Stimulated activated CD8-positive, alpha-beta memory T cell treated with anti-CD3 and anti-CD28 coated beads, Interleukin-12 subunit alpha, Interleukin-12 subunit beta, amount 100 ng/mL, for 1 hour (primary cell): ENCODE measurements at regions not wholly inside any gene's neighbourhood (a gene's known extent, or its start where the extent isn't known, plus 50 kb on each side); places are given as distances from the start of the nearest gene placed in this dataset.
"Not testable (repeated sequence)": the region's sequence is repeated elsewhere in the genome, so short reads cannot be mapped to it uniquely, and the experiment has no call there.

Source experiments
- DNase-seq: peaks from one replicate; pipeline ENCODE4 v3.0.0-alpha.2; 2020; ENCODE audit warnings: low read depth

- no peak for DNase-seq
Observed at GRCh38 chr9:117649126-117649525, 55.1 kb upstream of the TLR4 start.

GRCh38 chr9:117644932-117645636, 59.1 kb upstream of the TLR4 start:
- DNase-seq: no peak

- DNase-seq: peak; percentile 19
Observed at GRCh38 chr9:117644133-117644931, 59.9 kb upstream of the TLR4 start.

DNA sequence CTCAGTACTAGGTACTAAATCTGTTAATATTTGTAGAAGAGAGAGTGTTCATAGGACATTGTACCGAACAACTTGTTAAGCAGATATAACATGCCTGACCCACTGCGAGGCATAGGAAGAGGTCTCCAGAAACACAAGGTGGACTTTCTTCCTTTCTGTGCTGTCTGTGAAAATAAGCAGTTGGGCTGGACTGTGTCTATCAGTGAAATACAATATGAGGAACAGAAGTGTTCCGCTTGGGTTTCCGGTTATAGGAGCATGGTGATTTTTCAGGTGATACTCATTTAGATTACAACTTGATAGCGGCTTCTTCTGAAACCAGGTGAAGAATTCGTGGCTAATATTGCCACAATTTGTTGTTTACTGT, 60.9 kb upstream of the TLR4 start:
- no peak for DNase-seq

DNA sequence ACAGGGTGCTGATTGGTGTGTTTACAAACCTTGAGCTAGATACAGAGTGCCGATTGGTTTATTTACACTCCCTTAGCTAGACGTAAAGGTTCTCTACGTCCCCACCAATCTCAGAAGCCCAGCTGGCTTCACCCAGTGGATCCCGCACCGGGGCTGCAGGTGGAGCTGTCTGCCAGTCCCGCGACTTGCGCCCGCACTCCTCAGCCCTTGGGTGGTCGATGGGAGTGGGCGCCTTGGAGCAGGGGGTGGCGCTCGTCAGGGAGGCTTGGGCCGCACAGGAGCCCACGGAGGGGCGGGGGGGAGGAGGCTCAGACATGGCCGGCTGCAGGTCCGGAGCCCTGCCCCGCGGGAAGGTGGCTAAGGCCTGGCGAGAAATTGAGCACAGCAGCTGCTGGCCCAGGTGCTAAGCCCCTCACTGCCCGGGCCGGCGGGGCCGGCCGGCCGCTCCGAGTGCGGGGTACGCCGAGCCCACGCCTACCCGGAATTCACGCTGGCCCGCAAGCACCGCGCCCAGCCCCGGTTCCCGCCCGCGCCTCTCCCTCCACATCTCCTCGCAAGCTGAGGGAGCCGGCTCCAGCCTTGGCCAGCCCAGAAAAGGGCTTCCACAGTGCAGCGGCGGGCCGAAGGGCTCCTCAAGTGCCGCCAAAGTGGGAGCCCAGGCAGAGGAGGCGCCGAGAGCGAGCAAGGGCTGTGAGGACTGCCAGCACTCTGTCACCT, 61.5 kb upstream of the TLR4 start:
- DNase-seq: not testable (repeated sequence)

DNA sequence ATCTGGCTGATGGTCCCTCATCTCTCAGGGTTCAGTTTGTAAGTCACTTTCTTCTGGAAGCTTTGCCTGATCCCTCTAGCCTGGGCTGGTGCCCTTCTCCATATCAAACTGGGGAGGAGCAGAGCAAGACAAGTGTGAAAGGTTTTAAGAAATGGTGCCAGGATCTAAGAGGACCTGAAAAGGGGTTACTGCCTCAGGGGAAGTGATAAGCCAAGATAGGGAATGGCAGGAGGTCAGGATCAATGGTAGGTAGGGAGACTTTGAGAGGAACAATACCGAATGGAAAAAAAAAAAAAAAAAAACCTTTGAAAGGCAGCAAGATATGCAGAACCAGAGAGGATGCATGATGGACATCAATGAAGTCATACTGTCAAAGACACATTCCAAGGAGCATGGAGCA, 67.5 kb upstream of the TLR4 start:
- DNase-seq: no peak

DNA sequence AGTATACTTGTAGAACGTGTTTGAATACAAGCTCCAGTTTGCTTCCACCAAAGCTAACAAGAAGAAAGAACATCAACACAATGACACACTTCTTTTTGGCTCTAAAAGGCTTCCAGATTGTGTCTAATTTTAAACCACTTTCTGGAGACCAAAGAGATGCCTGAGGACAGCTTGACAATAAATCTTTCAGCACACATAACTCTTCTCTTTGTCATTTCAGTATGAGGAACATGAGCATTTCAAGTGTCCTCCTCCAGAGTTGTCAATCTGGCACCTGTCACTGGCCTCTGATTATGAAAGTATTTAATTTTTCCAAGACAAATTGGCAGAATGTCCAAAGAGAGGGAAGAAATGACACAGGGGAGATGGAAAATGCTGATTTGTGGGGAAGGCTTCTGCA, 79.0 kb upstream of the TLR4 start:
- DNase-seq: no peak

- DNase-seq: no peak
Observed at GRCh38 chr9:117624106-117624505, 80.1 kb upstream of the TLR4 start.

- DNase-seq: no peak
Observed at GRCh38 chr9:117622347-117622746, 81.9 kb upstream of the TLR4 start.

- no peak for DNase-seq
Observed at GRCh38 chr9:117616431-117616831, 87.8 kb upstream of the TLR4 start.

GRCh38 chr9:117612317-117612716, 91.9 kb upstream of the TLR4 start:
- DNase-seq: no peak

- DNase-seq: no peak
Observed at GRCh38 chr9:117597977-117598376, 106.2 kb upstream of the TLR4 start.

GRCh38 chr9:117596678-117597077, 107.5 kb upstream of the TLR4 start:
- no peak for DNase-seq

DNA sequence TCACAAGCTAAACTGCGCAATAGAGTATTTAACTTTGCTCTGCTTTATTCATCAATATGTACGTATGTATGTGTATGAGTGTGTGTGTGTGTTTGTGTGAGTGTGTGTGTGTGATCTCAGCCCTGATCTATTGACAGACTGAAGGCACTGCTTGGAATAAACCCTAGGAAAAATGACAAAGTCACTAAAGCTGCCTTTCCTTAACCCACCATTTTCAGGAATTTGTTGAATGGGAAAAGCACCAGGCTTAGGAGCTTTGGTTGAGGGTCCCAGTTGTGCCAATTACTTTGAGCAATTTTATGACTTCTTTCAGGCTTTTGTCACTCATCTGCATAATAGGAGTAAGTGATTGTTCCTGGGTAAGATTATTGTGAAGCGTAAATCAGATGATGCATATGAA, 108.6 kb upstream of the TLR4 start:
- DNase-seq: no peak

DNA sequence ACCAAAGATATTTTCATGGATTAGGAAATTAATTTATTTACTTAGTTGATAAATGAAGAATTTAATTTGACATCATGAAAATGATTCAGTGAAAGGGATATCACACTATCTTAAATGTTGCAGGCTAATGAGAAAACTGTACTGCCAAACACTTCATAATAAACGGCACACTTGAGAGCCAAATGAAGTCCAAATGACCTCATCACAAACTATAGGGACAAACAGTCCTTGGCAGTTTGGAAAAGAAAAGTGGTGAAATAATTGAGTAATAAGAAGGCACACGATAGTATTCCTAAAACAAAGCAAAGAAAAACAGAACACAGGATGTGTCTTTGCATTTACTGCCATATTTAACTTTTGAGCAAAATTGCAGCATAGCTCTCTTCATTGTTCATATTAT, 116.9 kb upstream of the TLR4 start:
- no peak for DNase-seq

DNA sequence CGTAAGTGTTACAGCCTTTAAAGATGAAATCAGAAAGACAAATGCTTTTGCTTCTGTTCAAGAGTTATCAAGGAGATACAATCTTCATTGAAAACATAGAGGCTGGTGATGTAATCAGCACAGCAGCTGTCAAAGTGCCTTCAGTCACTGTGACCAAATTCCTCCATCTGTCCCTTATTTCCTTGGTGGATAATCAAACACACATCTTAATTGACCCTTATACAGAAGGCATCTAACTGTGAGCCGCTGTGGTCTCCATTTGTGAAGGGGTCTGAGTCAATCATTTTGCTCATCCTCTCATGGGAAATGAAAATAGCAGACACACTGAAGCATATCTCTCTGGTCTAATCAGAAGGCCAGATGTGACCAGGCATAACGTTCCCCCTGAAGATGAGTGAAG, 130.1 kb upstream of the TLR4 start:
- DNase-seq: no peak

GRCh38 chr9:117564839-117565238, 139.4 kb upstream of the TLR4 start:
- no peak for DNase-seq

DNA sequence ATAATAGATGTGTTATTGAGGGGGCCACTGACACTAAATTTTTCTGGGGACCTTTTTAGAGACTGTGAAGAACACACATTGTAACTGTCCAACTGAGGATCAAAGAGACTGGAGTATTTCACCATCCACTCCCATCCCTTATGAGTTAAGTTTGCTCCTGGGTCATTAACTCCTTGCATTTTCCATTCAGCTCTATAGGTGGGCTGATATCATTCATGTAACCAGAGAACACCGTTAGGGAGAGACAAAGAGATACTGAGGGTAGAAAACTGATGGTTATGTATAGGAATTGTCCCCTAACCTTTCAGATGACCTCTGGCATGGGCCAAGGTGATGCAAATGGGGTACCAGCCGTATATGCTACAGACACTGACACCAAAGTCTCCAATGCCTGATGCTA, 142.4 kb upstream of the TLR4 start:
- no peak for DNase-seq

GRCh38 chr9:117555964-117556629, 141.2 kb upstream of the ASTN2 start:
- DNase-seq: no peak

- DNase-seq: no peak
Observed at GRCh38 chr9:117552811-117553210, 138.0 kb upstream of the ASTN2 start.

DNA sequence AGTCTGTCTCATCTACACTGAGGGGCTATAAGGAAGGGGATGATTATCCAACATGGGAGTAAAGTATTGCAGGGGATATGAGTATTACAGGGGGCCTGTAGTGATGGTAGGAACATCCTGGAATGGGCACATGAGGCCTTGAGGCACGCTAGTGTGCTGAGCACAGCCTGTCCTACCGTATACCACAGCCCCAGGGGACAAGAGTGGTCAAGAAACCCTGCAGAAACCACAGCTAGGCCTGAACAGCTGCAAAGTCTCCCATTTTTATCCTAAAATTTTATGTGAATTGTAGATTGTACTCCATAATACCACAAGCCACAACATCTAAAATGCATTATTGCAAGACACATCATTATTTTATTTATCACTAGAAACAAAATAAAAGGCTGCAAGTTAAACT, 136.3 kb upstream of the ASTN2 start:
- no peak for DNase-seq

DNA sequence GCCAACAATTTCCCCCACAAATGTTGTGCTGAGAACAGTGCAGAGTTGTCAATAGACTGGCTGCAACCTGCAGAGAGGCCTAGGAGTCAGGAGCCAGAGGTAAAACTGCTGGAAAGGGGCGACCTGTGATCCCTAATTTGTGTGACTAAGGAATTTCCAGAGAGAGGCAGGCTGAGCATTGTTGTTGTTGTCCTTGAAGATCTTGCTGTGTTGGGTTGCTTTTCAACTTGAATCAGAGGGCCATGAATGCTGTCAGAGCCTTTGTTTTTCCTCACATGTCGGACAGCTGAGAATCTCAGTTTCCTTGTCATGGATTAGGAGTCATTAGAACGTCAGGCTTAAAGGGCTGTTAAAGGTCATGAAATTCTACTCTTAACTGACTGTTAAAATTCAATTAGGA, 134.6 kb upstream of the ASTN2 start:
- no peak for DNase-seq

DNA sequence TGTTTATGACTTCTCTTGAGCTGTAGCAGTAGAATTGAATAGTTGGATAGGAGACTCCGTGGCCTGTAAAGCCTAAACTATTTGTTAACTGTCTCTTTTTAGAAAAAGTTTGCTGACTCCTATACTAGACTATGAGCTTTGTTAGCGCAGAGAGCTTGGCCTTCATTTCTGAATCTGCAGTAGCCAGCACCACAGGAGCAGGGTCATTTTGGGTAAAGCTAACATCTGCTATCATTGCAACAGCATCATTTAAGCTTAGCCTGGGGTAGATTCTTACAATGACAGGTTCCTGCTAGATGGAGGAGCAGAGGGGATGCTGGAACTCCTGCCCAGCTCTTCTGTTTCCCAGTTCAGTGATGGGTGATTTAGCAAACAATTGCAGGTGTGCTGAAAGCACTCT, 133.7 kb upstream of the ASTN2 start:
- no peak for DNase-seq
